Stomach (tissue), 8 donors: ENCODE measurements at regions not wholly inside any gene's neighbourhood (a gene's known extent, or its start where the extent isn't known, plus 50 kb on each side); places are given as distances from the start of the nearest gene placed in this dataset.

Source experiments
- DNase-seq, 2 donors: peaks; one replicate each; pipeline versions ENCODE4 v3.0.0 to v3.0.0-alpha.2; 2013 to 2019
- H3K27ac ChIP-seq, 5 donors: fragments of 200-600 bp in 4 of 5; sonication (generic) in 4 of 5; one replicate each; pipeline ENCODE4 v1.5.1; 2013 to 2019; ENCODE audit warnings: mild to moderate bottlenecking in 1 of 5, moderate library complexity in 1 of 5
- H3K27me3 ChIP-seq, 3 donors: fragments of 200-600 bp; sonication (generic); one replicate each; pipeline ENCODE4 v1.5.1; 2017 to 2019; ENCODE audit warnings: mixed run types in 1 of 3
- H3K36me3 ChIP-seq, 4 donors: fragments of 200-600 bp; sonication (generic); 1 replicate in 3 of 4; 2 replicates in 1 of 4; pipeline ENCODE4 v1.5.1; 2016 to 2019
- H3K4me1 ChIP-seq, 4 donors: fragments of 200-600 bp; sonication (generic); one replicate each; pipeline ENCODE4 v1.5.1; 2016 to 2019
- H3K4me3 ChIP-seq, 4 donors: fragments of 200-600 bp; sonication (generic) in 3 of 4; one replicate each; pipeline ENCODE4 v1.5.1; 2016 to 2019; ENCODE audit warnings: mild to moderate bottlenecking in 1 of 4
- H3K9me3 ChIP-seq, 4 donors: fragments of 200-600 bp; sonication (generic); one replicate each; pipeline ENCODE4 v1.5.1; 2016 to 2019
- CTCF ChIP-seq, 7 experiments: fragments of 450-650 bp in 4 of 7; fragments of 200-600 bp in 3 of 7; sonication (generic) in 3 of 7; IDR thresholded peaks; one replicate each; pipeline ENCODE4 v1.5.1; 2016 to 2019; ENCODE audit warnings: antibody characterized with exemption in 7 of 7, control low read depth in 2 of 7, mild to moderate bottlenecking in 1 of 7
- EP300 ChIP-seq: sonication (generic); formaldehyde crosslinking; IDR thresholded peaks from one replicate; pipeline ENCODE4 v1.6.1; 2017; ENCODE audit warnings: antibody characterized with exemption
- POLR2A ChIP-seq, 4 donors: fragments of 450-650 bp; IDR thresholded peaks; one replicate each; pipeline ENCODE4 v1.6.1; 2016; ENCODE audit warnings: antibody characterized with exemption in 4 of 4, control low read depth in 2 of 4, mild to moderate bottlenecking in 1 of 4, moderate library complexity in 1 of 4
- POLR2AphosphoS5 ChIP-seq, 3 donors: sonication (generic); formaldehyde crosslinking; IDR thresholded peaks; one replicate each; pipeline ENCODE4 v1.6.1; 2016; ENCODE audit warnings: antibody characterized with exemption in 3 of 3
- WGBS, 5 donors: extraction: QIAGEN DNeasy Blood & Tissue Kit in 3 of 5; methylation state at CpG; one replicate each; pipeline versions ENCODE4 v1.1.5 to v1.1.7; 2013 to 2018; 5-methylcytosine and 5-hydroxymethylcytosine counted together
- intact Hi-C: fragments of 100-400 bp; cut with DNase I; formaldehyde crosslinking; loops from one replicate; pipeline ENCODE4 v1.15.1; 2023; ENCODE audit warnings: low total_unique reads
- donor health status: healthy with polysubstance abuse.
- donor health status: Bipolar disorder and iron deficiency.
- donor health status: healthy.

- TF ChIP-seq POLR2A (IDR thresholded peaks at IDR 0.05) (no peak), CTCF (IDR thresholded peaks at IDR 0.05) (no peak), EP300 (no peak), POLR2AphosphoS5 (IDR thresholded peaks at IDR 0.05) (no peak)
- WGBS, 5 donors, result 54 to 68% (median 62%) methylated on average over 4 of the region's 4 CpGs
Measured at GRCh38 chr14:51176839-51177238, 63.2 kb upstream of the TMX1 start.

GRCh38 chr14:51180577-51180976 lies 59.5 kb upstream of the TMX1 start:
- intact Hi-C loops, result no loop called here
- 62 to 70% (median 65%) methylated on average over 9 of the region's 9 CpGs for WGBS, 5 donors
- TF ChIP-seq POLR2AphosphoS5 (IDR thresholded peaks at IDR 0.05), result no peak
- no peak for TF ChIP-seq CTCF (IDR thresholded peaks at IDR 0.05)
- TF ChIP-seq POLR2A (IDR thresholded peaks at IDR 0.05), result no peak
- TF ChIP-seq EP300, result no peak
- Histone ChIP-seq H3K4me3 (no peak overlapping the region), H3K4me1 (no peaks in the 10 kb centered on the region), H3K36me3 (no peaks in the 10 kb centered on the region), H3K27me3 (no peaks in the 10 kb centered on the region), H3K9me3 (no peaks in the 10 kb centered on the region), H3K27ac (no peak overlapping the region)
- no peak for DNase-seq

More at GRCh38 chr14:51176839-51177238, 63.2 kb upstream of the TMX1 start:
- intact Hi-C loops, result no loop called here
- no peaks in the 10 kb centered on the region for H3K36me3 ChIP-seq
- no peak overlapping the region for H3K4me3 ChIP-seq
- H3K27me3 ChIP-seq, result no peaks in the 10 kb centered on the region
- H3K27ac ChIP-seq, result no peak overlapping the region
- H3K4me1 ChIP-seq, result no peaks in the 10 kb centered on the region
- no peaks in the 10 kb centered on the region for H3K9me3 ChIP-seq
- no peak for DNase-seq

- intact Hi-C loops, result no loop called here
- peak in 1 of 2 donors; percentile 34 for DNase-seq
- no peak for TF ChIP-seq POLR2AphosphoS5 (IDR thresholded peaks at IDR 0.05)
- TF ChIP-seq POLR2A (IDR thresholded peaks at IDR 0.05), result no peak
- no peak for TF ChIP-seq EP300
- TF ChIP-seq CTCF (IDR thresholded peaks at IDR 0.05), result no peak
- Histone ChIP-seq H3K4me3 (no peak overlapping the region), H3K9me3 (no peaks in the 10 kb centered on the region), H3K27me3 (no peaks in the 10 kb centered on the region), H3K4me1 (no peaks in the 10 kb centered on the region), H3K36me3 (no peaks in the 10 kb centered on the region), H3K27ac (no peak overlapping the region)
- WGBS, 5 donors, result 44 to 72% (median 62%) methylated on average over 3 of the region's 3 CpGs
Measured at GRCh38 chr14:51182131-51182565, 57.9 kb upstream of the TMX1 start.

GRCh38 chr14:51185180-51185579 lies 54.9 kb upstream of the TMX1 start:
- H3K4me3 ChIP-seq, result no peak overlapping the region
- no peaks in the 10 kb centered on the region for H3K9me3 ChIP-seq
- H3K4me1 ChIP-seq, result peaks cover 0 to 10% (median 2%) of the 10 kb centered on the region in 4 donors
- TF ChIP-seq CTCF (IDR thresholded peaks at IDR 0.05), result no peak
- TF ChIP-seq EP300, result no peak
- TF ChIP-seq POLR2AphosphoS5 (IDR thresholded peaks at IDR 0.05), result no peak
- TF ChIP-seq POLR2A (IDR thresholded peaks at IDR 0.05), result no peak
- H3K27me3 ChIP-seq, result no peaks in the 10 kb centered on the region
- no peak overlapping the region for H3K27ac ChIP-seq
- intact Hi-C loops, result no loop called here
- no peaks in the 10 kb centered on the region for H3K36me3 ChIP-seq
- 70 to 79% (median 74%) methylated on average over 3 of the region's 3 CpGs for WGBS, 5 donors
- no peak for DNase-seq
